OCI-LY7 (cell line): ENCODE measurements at regions not wholly inside any gene's neighbourhood (a gene's known extent, or its start where the extent isn't known, plus 50 kb on each side); places are given as distances from the start of the nearest gene placed in this dataset.

Experiments
- CTCF ChIP-seq: fragments of 200-600 bp; sonication (generic); conservative IDR thresholded peaks from 2 replicates; pipeline ENCODE4 v1.5.1; 2014; ENCODE audit warnings: mild to moderate bottlenecking, antibody characterized with exemption, low read length, moderate library complexity, mixed read lengths
- EZH2phosphoT487 ChIP-seq: fragments of 200-600 bp; sonication (generic); IDR thresholded peaks from 2 replicates; pipeline ENCODE4 v1.6.1; 2018; ENCODE audit warnings: low read depth, borderline replicate concordance, mild to moderate bottlenecking, mixed run types, antibody characterized with exemption, low read length, moderate library complexity, mixed read lengths

GRCh38 chr19:5207806-5208205 is 132.8 kb downstream of the PTPRS start:
- TF ChIP-seq CTCF: no peak
- TF ChIP-seq EZH2phosphoT487: no peak
